AG09319 (cell line): ENCODE measurements at regions not wholly inside any gene's neighbourhood (a gene's known extent, or its start where the extent isn't known, plus 50 kb on each side); places are given as distances from the start of the nearest gene placed in this dataset.

Experiments used
- DNase-seq: peaks from one replicate; pipeline ENCODE4 v3.0.0-alpha.2; 2010; ENCODE audit warnings: low read depth; ENCODE audit errors: extremely low read depth
- TF ChIP-seq, protein P1 (sequence below): IDR thresholded peaks from 2 replicates; pipeline ENCODE4 v1.5.1; 2011; ENCODE audit warnings: low read depth, mild to moderate bottlenecking, inconsistent platforms, low read length, moderate library complexity

DNA sequence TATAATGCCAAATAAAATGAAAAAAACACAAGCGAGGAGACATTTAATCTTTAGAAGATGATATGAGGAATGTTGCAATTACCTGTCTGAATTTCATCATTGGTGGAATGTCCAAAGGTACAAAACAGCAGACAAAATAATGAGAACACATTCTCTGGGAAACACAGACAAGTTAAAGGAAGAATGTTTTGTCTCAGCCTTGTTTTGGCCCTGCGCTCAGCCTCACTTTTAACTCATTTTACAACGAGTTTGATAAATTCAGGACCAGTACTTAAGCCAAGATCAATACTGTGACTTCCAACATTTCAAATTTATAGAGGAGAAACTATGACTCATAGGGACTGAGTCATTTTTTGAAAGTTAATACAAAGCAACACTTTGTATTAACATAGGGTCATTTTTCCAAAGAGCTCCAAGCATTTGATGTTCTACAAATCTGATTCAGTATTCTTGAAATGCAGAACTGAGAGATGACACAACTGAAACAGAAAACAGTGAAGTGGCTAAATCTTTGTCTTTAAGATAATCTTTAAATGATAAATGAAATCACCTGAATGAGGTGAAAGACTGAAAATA lies 833.2 kb upstream of the CHAC2 start:
- DNase-seq, result no peak
- TF ChIP-seq, protein P1, sequence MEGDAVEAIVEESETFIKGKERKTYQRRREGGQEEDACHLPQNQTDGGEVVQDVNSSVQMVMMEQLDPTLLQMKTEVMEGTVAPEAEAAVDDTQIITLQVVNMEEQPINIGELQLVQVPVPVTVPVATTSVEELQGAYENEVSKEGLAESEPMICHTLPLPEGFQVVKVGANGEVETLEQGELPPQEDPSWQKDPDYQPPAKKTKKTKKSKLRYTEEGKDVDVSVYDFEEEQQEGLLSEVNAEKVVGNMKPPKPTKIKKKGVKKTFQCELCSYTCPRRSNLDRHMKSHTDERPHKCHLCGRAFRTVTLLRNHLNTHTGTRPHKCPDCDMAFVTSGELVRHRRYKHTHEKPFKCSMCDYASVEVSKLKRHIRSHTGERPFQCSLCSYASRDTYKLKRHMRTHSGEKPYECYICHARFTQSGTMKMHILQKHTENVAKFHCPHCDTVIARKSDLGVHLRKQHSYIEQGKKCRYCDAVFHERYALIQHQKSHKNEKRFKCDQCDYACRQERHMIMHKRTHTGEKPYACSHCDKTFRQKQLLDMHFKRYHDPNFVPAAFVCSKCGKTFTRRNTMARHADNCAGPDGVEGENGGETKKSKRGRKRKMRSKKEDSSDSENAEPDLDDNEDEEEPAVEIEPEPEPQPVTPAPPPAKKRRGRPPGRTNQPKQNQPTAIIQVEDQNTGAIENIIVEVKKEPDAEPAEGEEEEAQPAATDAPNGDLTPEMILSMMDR, result no peak

DNA sequence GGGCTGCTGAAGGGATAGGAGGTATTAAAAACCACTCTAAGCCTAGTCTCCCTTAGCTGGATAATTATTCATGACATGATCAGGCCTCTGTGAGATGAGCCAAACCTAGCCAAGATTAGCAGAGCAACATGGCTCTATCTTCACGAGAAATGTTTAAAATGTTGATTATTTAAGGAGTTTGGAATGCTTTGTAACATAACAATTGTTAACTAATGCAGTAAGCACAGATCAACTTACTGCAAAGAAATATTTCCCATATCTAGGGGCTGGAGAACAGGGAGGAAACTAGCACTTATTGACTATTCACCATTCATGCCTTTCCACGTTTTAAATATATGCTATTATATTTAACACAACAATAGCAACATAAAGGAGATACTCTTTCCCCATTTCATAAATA lies 833.7 kb upstream of the CHAC2 start:
- DNase-seq, result no peak

DNA sequence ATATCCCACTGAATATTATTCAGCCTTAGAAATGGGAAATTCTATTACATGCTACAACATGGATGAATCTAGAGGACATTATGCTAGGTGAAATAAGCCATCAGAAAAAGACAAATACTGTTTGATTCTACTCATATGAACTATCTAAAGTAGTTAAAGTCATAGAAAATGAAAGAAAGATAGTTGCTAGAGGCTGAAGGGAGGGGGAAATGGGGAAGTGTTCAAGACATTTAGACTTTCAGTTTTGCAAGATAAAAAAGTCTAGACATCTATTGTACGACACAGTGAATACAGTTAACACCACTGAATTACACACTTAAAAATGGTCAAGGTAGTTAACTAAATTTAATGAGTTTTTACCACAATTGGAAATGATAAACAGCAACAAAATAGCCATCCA lies 835.9 kb upstream of the CHAC2 start:
- TF ChIP-seq, protein P1, result no peak
- no peak for DNase-seq

More for the DNA sequence above, 833.7 kb upstream of the CHAC2 start:
- TF ChIP-seq, protein P1, result no peak

DNA sequence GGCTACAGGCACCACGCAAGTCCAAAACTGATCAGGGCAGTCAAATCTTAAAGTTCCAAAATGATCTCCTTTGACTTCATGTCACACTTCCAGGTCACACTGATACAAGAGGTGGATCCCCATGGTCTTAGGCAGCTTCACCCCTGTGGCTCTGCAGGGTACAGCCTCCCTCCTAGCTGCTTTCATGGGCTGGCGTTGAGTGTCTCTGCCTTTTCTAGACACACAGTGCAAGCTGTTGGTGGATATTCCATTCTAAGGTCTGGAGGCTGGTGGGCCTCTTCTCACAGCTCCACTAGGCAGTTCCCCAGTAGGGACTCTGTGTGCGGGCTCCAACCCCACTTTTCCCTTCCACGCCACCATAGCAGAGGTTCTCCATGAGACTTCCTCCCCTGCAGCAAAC lies 838.2 kb upstream of the CHAC2 start:
- DNase-seq, result no peak
- TF ChIP-seq, protein P1, result no peak

DNA sequence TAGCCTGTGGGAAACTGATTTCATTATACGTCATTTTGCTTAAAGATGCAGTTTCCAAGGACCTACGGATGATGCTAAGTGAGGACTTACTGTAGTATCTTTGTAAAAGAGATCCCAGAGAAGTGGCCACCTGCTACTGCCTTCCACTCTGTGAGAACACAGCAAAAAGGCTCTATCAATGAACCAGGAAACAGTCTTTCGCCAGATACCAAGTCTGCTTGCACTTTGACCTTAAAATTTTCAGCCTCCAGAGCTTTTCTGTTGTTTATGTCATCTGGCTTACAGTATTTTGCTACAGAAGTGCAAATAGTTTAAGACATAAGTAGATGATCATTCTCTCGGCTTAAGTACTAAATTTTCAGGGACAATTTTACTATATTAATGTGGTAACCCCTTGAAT lies 847.9 kb upstream of the CHAC2 start:
- DNase-seq, result no peak
- TF ChIP-seq, protein P1, result no peak

DNA sequence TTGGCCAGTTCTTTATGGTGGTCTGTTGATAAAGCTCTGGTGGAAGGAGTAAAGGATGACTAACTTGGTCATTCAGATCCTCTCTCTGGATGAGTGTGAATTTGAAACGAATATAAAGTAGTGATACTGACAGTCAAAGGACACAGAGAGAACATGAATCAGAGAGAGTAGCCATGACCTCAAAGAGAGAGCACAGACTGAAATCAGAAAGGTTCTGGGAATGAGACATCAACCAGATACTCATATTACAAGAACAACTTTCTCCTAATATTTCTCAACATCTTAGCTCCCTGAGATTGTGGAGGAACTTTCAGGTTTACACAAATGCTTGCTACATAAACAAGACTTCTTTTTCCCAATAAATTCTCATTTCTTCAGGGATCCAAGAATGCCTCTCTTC lies 849.1 kb upstream of the CHAC2 start:
- no peak for DNase-seq

DNA sequence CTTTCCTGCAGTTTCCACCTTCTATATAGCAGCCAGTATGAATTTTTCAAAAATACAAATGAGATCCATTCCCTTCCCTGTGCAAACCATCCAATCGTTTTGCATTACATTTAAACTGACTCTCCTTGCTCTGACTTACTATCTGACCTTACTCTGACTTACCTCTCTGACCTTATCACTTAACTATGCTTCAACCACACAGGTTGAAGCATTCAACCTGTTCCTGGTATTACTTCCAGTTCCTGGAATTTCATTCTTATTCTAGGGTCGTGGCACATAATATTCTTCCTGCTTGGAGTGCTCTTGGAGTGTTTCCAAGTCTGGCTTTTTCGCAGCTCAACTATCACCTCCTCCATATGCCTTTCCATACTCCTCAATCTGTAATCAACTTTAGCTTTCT lies 850.6 kb upstream of the CHAC2 start:
- TF ChIP-seq, protein P1, result no peak
- DNase-seq, result no peak

More for the DNA sequence above, 849.1 kb upstream of the CHAC2 start:
- TF ChIP-seq, protein P1, result no peak
